Liver (tissue), 8 donors: ENCODE measurements at regions not wholly inside any gene's neighbourhood (a gene's known extent, or its start where the extent isn't known, plus 50 kb on each side); places are given as distances from the start of the nearest gene placed in this dataset.

Source experiments
- DNase-seq: peaks from one replicate; pipeline ENCODE4 v3.0.0-alpha.2; 2017; ENCODE audit warnings: low spot score
- H3K27ac ChIP-seq, 2 donors: one replicate each; pipeline ENCODE4 v1.7.0; 2013; ENCODE audit warnings: inconsistent platforms in 2 of 2, low read length in 2 of 2, control low read depth in 1 of 2, low read depth in 1 of 2, mild to moderate bottlenecking in 1 of 2
- H3K27me3 ChIP-seq, 4 donors: one replicate each; pipeline versions ENCODE4 v1.6.1 to v1.7.0; 2013; ENCODE audit warnings: low read length in 3 of 4, inconsistent platforms in 1 of 4, mild to moderate bottlenecking in 1 of 4, moderate library complexity in 1 of 4; ENCODE audit not compliant: control insufficient read depth in 4 of 4, insufficient read depth in 4 of 4
- H3K36me3 ChIP-seq, 4 donors: one replicate each; pipeline versions ENCODE4 v1.6.1 to v1.7.0; 2013; ENCODE audit warnings: low read length in 3 of 4, mild to moderate bottlenecking in 3 of 4, low read depth in 1 of 4, moderate library complexity in 1 of 4; ENCODE audit not compliant: control insufficient read depth in 4 of 4, insufficient read depth in 3 of 4
- H3K4me1 ChIP-seq, 4 donors: one replicate each; pipeline versions ENCODE4 v1.6.1 to v1.7.0; 2013; ENCODE audit warnings: low read length in 3 of 4, mild to moderate bottlenecking in 3 of 4, moderate library complexity in 1 of 4; ENCODE audit not compliant: control insufficient read depth in 4 of 4, insufficient read depth in 4 of 4
- H3K4me3 ChIP-seq, 3 donors: one replicate each; pipeline versions ENCODE4 v1.6.1 to v1.7.0; 2013; ENCODE audit warnings: low read length in 3 of 3, control low read depth in 1 of 3, low read depth in 1 of 3, mild to moderate bottlenecking in 1 of 3
- H3K9ac ChIP-seq, 2 donors: one replicate each; pipeline ENCODE4 v1.7.0; 2013; ENCODE audit warnings: low read length in 2 of 2, mild to moderate bottlenecking in 2 of 2, moderate library complexity in 2 of 2, control low read depth in 1 of 2, low read depth in 1 of 2
- H3K9me3 ChIP-seq, 4 donors: one replicate each; pipeline versions ENCODE4 v1.6.1 to v1.7.0; 2013; ENCODE audit warnings: low read length in 3 of 4; ENCODE audit not compliant: control insufficient read depth in 4 of 4
- ATF3 ChIP-seq: IDR thresholded peaks from 2 replicates; pipeline ENCODE4 v1.6.1; 2016; ENCODE audit warnings: antibody characterized with exemption
- EGR1 ChIP-seq, 2 donors: IDR thresholded peaks; 2 replicates each; pipeline ENCODE4 v1.6.1; 2016 to 2018; ENCODE audit warnings: antibody characterized with exemption in 2 of 2, low read depth in 2 of 2
- FOXA2 ChIP-seq: IDR thresholded peaks from 2 replicates; pipeline ENCODE4 v1.6.1; 2016; ENCODE audit warnings: antibody characterized with exemption
- GABPA ChIP-seq, 2 donors: IDR thresholded peaks in 1 of 2; conservative IDR thresholded peaks in 1 of 2; 2 replicates each; pipeline ENCODE4 v1.6.1; 2016; ENCODE audit warnings: antibody characterized with exemption in 2 of 2, mild to moderate bottlenecking in 1 of 2, moderate library complexity in 1 of 2
- HNF4A ChIP-seq, 2 donors: conservative IDR thresholded peaks; 2 replicates each; pipeline ENCODE4 v1.6.1; 2016; ENCODE audit warnings: antibody characterized with exemption in 2 of 2, mild to moderate bottlenecking in 2 of 2
- HNF4G ChIP-seq: IDR thresholded peaks from 2 replicates; pipeline ENCODE4 v1.6.1; 2016; ENCODE audit warnings: antibody characterized with exemption
- JUND ChIP-seq, 2 donors: IDR thresholded peaks; 2 replicates each; pipeline ENCODE4 v1.6.1; 2016; ENCODE audit warnings: antibody characterized with exemption in 2 of 2
- NR2F2 ChIP-seq: IDR thresholded peaks from 2 replicates; pipeline ENCODE4 v1.6.1; 2016; ENCODE audit warnings: antibody characterized with exemption
- RAD21 ChIP-seq, 2 donors: IDR thresholded peaks; 2 replicates each; pipeline ENCODE4 v1.6.1; 2016; ENCODE audit warnings: antibody characterized with exemption in 2 of 2, mild to moderate bottlenecking in 2 of 2
- RXRA ChIP-seq, 2 donors: IDR thresholded peaks; 2 replicates each; pipeline ENCODE4 v1.6.1; 2017 to 2018; ENCODE audit warnings: antibody characterized with exemption in 2 of 2, mild to moderate bottlenecking in 1 of 2
- SP1 ChIP-seq: IDR thresholded peaks from 2 replicates; pipeline ENCODE4 v1.6.1; 2018; ENCODE audit warnings: antibody characterized with exemption, mild to moderate bottlenecking
- TAF1 ChIP-seq: conservative IDR thresholded peaks from 2 replicates; pipeline ENCODE4 v1.6.1; 2016; ENCODE audit warnings: antibody characterized with exemption, mild to moderate bottlenecking
- YY1 ChIP-seq: IDR thresholded peaks from 2 replicates; pipeline ENCODE4 v1.6.1; 2016; ENCODE audit warnings: antibody characterized with exemption, mild to moderate bottlenecking
- WGBS: extraction: QIAGEN DNeasy Blood & Tissue Kit; methylation state at CpG from one replicate; pipeline ENCODE4 v1.1.7; 2013; 5-methylcytosine and 5-hydroxymethylcytosine counted together
- TF ChIP-seq, protein P1 (sequence below): IDR thresholded peaks from 2 replicates; pipeline ENCODE4 v1.6.1; 2016; ENCODE audit warnings: antibody characterized with exemption
- TF ChIP-seq, protein P2 (sequence below): IDR thresholded peaks from 2 replicates; pipeline ENCODE4 v1.6.1; 2016; ENCODE audit warnings: antibody characterized with exemption
- TF ChIP-seq, protein P3 (sequence below): fragments of 150-350 bp; IDR thresholded peaks from 2 replicates; pipeline ENCODE4 v1.5.1; 2017; ENCODE audit warnings: improper control_type of control experiment, low read depth, low read length; ENCODE audit not compliant: missing input control
- TF ChIP-seq, protein P4 (sequence below): IDR thresholded peaks from 2 replicates; pipeline ENCODE4 v1.6.1; 2016; ENCODE audit warnings: antibody characterized with exemption, mild to moderate bottlenecking
- donor health status: healthy.
- donor health status: healthy.
- donor health status: healthy.
- donor health status: healthy.
- donor health status: healthy.

DNA sequence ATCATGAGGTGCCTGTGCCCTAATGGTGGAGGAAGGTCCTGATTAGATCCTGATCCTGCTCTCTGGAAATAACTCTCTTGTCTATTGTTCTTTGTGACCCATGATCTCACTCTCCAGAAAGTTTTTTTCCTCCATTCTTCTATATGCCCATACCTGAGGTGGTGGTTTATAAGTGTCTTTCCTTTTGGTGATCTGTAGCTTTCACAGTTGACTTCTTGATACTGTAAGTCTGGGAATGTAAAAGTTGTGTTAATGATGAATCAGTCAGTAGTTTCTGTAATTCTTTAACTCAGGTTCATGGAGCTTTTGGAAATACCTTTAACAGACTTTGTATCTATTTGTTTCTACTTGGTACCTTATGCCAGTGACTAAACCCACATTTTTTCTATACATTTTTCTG lies 444.0 kb upstream of the FLRT2 start:
- Histone ChIP-seq H3K27me3 (no peaks in the 10 kb centered on the region), H3K36me3 (no peaks in the 10 kb centered on the region), H3K9me3 (no peaks in the 10 kb centered on the region), H3K9ac (no peak overlapping the region), H3K27ac (no peak overlapping the region), H3K4me3 (no peak overlapping the region), H3K4me1 (no peaks in the 10 kb centered on the region)
- TF ChIP-seq FOXA2 (no peak), NR2F2 (no peak), HNF4G (no peak), RXRA (IDR thresholded peaks at IDR 0.05) (no peak), SP1 (no peak), ATF3 (no peak)
- no peak for DNase-seq

DNA sequence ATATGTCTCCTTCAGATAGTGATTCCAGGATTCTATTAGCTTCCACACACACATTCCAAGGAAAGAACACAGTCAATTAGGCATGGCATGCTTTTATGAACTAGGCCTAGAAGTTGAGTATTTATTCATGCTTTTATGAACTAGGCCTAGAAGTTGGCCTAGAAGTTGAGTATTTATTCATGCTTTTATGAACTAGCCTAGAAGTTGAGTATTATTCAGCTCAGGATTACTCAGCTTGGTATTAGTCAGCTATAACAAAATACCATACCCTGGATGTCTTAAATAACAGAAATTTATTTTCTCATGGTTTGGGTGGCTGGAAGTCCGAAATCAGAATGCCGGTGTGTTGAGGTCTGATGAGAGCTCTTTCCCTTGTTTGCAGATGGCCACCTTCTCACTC lies 442.7 kb upstream of the FLRT2 start:
- 86% methylated on average over 2 of the region's 2 CpGs for WGBS
- Histone ChIP-seq H3K9ac (no peak overlapping the region), H3K9me3 (no peaks in the 10 kb centered on the region), H3K4me3 (no peak overlapping the region), H3K36me3 (no peaks in the 10 kb centered on the region), H3K27me3 (no peaks in the 10 kb centered on the region), H3K27ac (no peak overlapping the region), H3K4me1 (no peaks in the 10 kb centered on the region)
- no peak for DNase-seq
- TF ChIP-seq ATF3 (no peak), GABPA (IDR thresholded peaks at IDR 0.05 in 1 of 2, conservative IDR thresholded peaks at IDR 0.05 in 1 of 2) (no peak), HNF4G (no peak), JUND (IDR thresholded peaks at IDR 0.05) (no peak), NR2F2 (no peak), RAD21 (IDR thresholded peaks at IDR 0.05) (no peak), TAF1 (no peak), EGR1 (IDR thresholded peaks at IDR 0.05; ENCODE audit: low read depth in 2 of 2) (no peak), HNF4A (conservative IDR thresholded peaks at IDR 0.05) (no peak), SP1 (no peak), YY1 (no peak)
- TF ChIP-seq, protein P1, sequence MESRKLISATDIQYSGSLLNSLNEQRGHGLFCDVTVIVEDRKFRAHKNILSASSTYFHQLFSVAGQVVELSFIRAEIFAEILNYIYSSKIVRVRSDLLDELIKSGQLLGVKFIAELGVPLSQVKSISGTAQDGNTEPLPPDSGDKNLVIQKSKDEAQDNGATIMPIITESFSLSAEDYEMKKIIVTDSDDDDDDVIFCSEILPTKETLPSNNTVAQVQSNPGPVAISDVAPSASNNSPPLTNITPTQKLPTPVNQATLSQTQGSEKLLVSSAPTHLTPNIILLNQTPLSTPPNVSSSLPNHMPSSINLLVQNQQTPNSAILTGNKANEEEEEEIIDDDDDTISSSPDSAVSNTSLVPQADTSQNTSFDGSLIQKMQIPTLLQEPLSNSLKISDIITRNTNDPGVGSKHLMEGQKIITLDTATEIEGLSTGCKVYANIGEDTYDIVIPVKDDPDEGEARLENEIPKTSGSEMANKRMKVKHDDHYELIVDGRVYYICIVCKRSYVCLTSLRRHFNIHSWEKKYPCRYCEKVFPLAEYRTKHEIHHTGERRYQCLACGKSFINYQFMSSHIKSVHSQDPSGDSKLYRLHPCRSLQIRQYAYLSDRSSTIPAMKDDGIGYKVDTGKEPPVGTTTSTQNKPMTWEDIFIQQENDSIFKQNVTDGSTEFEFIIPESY = no peak
- TF ChIP-seq, protein P2, sequence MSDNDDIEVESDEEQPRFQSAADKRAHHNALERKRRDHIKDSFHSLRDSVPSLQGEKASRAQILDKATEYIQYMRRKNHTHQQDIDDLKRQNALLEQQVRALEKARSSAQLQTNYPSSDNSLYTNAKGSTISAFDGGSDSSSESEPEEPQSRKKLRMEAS = no peak
- TF ChIP-seq, protein P3, sequence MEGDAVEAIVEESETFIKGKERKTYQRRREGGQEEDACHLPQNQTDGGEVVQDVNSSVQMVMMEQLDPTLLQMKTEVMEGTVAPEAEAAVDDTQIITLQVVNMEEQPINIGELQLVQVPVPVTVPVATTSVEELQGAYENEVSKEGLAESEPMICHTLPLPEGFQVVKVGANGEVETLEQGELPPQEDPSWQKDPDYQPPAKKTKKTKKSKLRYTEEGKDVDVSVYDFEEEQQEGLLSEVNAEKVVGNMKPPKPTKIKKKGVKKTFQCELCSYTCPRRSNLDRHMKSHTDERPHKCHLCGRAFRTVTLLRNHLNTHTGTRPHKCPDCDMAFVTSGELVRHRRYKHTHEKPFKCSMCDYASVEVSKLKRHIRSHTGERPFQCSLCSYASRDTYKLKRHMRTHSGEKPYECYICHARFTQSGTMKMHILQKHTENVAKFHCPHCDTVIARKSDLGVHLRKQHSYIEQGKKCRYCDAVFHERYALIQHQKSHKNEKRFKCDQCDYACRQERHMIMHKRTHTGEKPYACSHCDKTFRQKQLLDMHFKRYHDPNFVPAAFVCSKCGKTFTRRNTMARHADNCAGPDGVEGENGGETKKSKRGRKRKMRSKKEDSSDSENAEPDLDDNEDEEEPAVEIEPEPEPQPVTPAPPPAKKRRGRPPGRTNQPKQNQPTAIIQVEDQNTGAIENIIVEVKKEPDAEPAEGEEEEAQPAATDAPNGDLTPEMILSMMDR = no peak
- TF ChIP-seq, protein P4, sequence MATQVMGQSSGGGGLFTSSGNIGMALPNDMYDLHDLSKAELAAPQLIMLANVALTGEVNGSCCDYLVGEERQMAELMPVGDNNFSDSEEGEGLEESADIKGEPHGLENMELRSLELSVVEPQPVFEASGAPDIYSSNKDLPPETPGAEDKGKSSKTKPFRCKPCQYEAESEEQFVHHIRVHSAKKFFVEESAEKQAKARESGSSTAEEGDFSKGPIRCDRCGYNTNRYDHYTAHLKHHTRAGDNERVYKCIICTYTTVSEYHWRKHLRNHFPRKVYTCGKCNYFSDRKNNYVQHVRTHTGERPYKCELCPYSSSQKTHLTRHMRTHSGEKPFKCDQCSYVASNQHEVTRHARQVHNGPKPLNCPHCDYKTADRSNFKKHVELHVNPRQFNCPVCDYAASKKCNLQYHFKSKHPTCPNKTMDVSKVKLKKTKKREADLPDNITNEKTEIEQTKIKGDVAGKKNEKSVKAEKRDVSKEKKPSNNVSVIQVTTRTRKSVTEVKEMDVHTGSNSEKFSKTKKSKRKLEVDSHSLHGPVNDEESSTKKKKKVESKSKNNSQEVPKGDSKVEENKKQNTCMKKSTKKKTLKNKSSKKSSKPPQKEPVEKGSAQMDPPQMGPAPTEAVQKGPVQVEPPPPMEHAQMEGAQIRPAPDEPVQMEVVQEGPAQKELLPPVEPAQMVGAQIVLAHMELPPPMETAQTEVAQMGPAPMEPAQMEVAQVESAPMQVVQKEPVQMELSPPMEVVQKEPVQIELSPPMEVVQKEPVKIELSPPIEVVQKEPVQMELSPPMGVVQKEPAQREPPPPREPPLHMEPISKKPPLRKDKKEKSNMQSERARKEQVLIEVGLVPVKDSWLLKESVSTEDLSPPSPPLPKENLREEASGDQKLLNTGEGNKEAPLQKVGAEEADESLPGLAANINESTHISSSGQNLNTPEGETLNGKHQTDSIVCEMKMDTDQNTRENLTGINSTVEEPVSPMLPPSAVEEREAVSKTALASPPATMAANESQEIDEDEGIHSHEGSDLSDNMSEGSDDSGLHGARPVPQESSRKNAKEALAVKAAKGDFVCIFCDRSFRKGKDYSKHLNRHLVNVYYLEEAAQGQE = no peak
